Activated naive CD4-positive, alpha-beta T cell treated with anti-CD3 and anti-CD28 coated beads, Interleukin-2, amount 10 ng/mL, durations not matched to agents 7 days and 5 days (primary cell): ENCODE measurements at regions not wholly inside any gene's neighbourhood (a gene's known extent, or its start where the extent isn't known, plus 50 kb on each side); places are given as distances from the start of the nearest gene placed in this dataset.

Experiments used
- CTCF ChIA-PET: fragments of 350-600 bp; sonication (Branson Sonifier 250); formaldehyde crosslinking; loops from one replicate; lab custom pipeline; 2021; ENCODE audit warnings: antibody characterized with exemption; lab: Charles Lee
- DNase-seq: peaks from one replicate; pipeline ENCODE4 v3.0.0-alpha.2; 2020
- H3K27ac Mint-ChIP-seq: one replicate; pipeline ENCODE4 v1.8.0; 2021; ENCODE audit warnings: mild to moderate bottlenecking, moderate library complexity, mixed read lengths
- H3K27me3 Mint-ChIP-seq: one replicate; pipeline ENCODE4 v1.8.0; 2021; ENCODE audit warnings: mild to moderate bottlenecking, mixed read lengths
- H3K36me3 Mint-ChIP-seq: one replicate; pipeline ENCODE4 v1.8.0; 2021; ENCODE audit warnings: mixed read lengths
- H3K4me1 Mint-ChIP-seq: one replicate; pipeline ENCODE4 v1.8.0; 2021; ENCODE audit warnings: mixed read lengths
- H3K4me3 Mint-ChIP-seq: one replicate; pipeline ENCODE4 v1.8.0; 2021; ENCODE audit warnings: mild to moderate bottlenecking, moderate library complexity, mixed read lengths
- H3K9me3 Mint-ChIP-seq: one replicate; pipeline ENCODE4 v1.8.0; 2021; ENCODE audit warnings: mixed read lengths

DNA sequence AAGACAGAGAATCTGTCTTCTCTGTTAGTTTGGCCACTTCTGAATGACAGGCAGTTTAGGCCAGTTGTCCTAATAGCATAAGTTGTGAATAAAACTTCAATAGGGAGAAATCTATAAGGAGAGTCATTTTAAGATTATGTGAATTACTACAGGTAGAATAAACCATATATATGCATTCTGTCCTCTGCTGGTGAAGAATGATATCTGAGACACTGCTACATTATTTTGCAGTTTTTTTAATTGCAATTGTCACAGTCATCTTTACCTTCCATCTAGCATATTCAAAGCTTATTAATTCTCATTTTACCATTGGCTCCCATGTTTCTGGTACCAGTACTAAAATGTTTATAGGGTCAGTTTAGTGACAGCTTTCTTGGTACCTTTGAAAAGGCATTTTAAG, 519.6 kb upstream of the DEPDC1 start:
- no peak for DNase-seq
- Mint-ChIP-seq H3K27me3 (no peaks in the 10 kb centered on the region), H3K9me3 (peaks cover 7% of the 10 kb centered on the region), H3K27ac (no peak overlapping the region), H3K36me3 (no peaks in the 10 kb centered on the region), H3K4me3 (no peak overlapping the region), H3K4me1 (no peaks in the 10 kb centered on the region)
- CTCF ChIA-PET: no interaction called here

DNA sequence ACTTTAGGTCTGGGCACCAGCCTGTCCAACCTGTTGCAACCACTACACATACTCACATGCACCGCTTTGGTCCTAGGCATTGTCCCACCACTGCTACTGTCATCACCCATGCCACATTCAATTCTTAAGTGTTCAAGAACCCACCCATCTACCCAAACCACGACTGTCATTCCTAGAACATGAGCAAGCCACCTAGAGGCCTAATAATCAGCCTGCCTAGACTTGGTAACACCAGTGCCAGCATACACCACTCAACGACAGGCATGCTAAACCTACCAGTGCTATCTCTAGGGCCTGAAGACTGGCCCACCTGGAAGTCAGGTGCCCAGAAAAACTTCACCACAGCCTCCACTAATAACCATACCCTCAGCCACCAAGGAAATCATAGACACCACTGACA, 532.8 kb upstream of the DEPDC1 start:
- Mint-ChIP-seq H3K27ac (no peak overlapping the region), H3K4me3 (no peak overlapping the region), H3K36me3 (no peaks in the 10 kb centered on the region), H3K27me3 (no peaks in the 10 kb centered on the region), H3K4me1 (no peaks in the 10 kb centered on the region), H3K9me3 (peaks cover 20% of the 10 kb centered on the region)
- no peak for DNase-seq
- CTCF ChIA-PET: no interaction called here

DNA sequence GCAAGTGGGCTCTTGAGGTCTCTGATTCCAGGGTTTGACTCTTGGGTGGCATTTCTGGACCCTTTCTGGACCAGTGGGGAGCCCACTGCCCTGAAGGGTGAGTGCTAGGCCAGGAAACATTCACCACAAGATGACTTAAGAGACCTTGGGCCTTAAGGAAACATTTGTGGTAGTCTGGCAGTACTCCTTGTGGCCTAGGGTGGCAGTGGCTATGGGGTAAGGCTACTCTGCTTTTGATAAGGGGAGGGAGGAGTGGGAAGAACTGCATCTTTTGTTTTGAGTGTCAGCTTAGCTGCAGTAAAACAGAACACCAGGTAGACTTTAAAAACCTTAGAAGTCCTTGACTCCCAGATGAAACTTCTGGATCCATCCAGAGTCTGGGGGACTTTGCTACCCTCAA, 529.3 kb upstream of the LRRC7 start:
- CTCF ChIA-PET: no interaction called here
- H3K27me3 Mint-ChIP-seq: no peaks in the 10 kb centered on the region
- H3K27ac Mint-ChIP-seq: no peak overlapping the region
- DNase-seq: no peak
- no peaks in the 10 kb centered on the region for H3K4me1 Mint-ChIP-seq
- no peak overlapping the region for H3K4me3 Mint-ChIP-seq
- no peaks in the 10 kb centered on the region for H3K36me3 Mint-ChIP-seq
- peaks cover 28% of the 10 kb centered on the region for H3K9me3 Mint-ChIP-seq

DNA sequence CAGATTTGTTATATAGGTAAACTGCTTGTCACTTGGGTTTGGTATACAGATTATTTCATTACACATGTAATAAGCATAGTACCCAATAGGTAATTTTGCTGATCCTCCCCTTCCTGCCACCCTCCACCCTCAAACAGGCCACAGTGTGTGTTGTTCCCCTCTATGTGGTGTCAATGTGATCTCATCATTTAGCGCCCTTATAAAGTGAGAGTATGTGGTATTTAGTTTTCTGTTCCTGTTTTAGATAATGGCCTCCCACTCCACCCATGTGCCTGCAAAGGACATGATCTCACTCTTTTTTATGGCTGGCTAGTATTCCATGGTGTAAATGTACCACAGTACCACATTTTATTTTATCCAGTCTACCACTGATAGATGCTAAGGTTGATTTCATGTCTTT, 522.1 kb upstream of the LRRC7 start:
- CTCF ChIA-PET: no interaction called here
- no peaks in the 10 kb centered on the region for H3K36me3 Mint-ChIP-seq

DNA sequence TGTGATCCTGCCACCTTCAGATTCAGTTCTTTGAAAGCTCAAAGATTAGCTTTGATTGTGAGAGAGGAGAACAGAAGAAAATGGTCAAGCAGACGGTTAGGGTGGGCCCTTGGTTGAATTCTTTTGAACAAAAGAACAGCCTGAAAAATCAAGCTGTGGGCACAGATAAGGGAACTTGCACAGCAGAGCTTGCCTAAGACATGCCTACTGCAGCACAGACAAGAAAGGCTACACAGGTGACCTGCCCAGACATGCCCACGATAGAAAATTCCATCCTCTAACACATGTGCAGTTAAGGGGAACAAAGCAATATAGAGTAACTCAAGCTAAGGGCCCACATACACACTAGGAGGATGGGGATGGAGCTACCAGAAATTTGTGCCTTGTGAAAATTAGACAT, 512.5 kb upstream of the LRRC7 start:
- H3K36me3 Mint-ChIP-seq: no peaks in the 10 kb centered on the region
- H3K4me1 Mint-ChIP-seq: no peaks in the 10 kb centered on the region
- CTCF ChIA-PET: no interaction called here
- H3K27me3 Mint-ChIP-seq: no peaks in the 10 kb centered on the region
- no peak for DNase-seq
- H3K4me3 Mint-ChIP-seq: no peak overlapping the region
- no peaks in the 10 kb centered on the region for H3K9me3 Mint-ChIP-seq
- H3K27ac Mint-ChIP-seq: peak overlapping the region; percentile 2

More for the DNA sequence above, 522.1 kb upstream of the LRRC7 start:
- Mint-ChIP-seq H3K9me3 (peaks cover 4% of the 10 kb centered on the region), H3K4me3 (no peak overlapping the region), H3K27me3 (no peaks in the 10 kb centered on the region), H3K27ac (no peak overlapping the region), H3K4me1 (no peaks in the 10 kb centered on the region)
- DNase-seq: no peak

DNA sequence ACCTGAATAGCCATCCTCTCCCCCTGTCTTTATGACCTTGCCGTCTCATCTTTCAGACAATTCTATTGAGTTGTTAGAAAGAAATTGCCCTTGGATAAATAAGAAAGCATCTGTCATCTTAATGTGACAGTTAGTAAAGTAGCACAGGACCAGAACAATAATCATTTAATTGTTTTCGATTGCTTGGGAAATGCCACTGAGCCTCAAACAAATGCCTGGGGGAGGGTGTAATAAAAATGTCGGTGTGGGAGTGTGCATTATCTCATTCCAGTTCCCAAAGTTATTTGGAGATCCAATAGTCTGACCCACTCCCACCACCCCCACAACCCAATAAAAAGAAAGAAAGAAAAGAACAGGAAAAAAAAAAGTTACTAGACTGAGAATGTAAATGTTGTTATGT, 509.3 kb upstream of the LRRC7 start:
- no peaks in the 10 kb centered on the region for H3K9me3 Mint-ChIP-seq
- H3K27ac Mint-ChIP-seq: no peak overlapping the region
- H3K27me3 Mint-ChIP-seq: no peaks in the 10 kb centered on the region
- H3K36me3 Mint-ChIP-seq: no peaks in the 10 kb centered on the region
- no peak overlapping the region for H3K4me3 Mint-ChIP-seq
- CTCF ChIA-PET: no interaction called here
- no peak for DNase-seq
- H3K4me1 Mint-ChIP-seq: no peaks in the 10 kb centered on the region

DNA sequence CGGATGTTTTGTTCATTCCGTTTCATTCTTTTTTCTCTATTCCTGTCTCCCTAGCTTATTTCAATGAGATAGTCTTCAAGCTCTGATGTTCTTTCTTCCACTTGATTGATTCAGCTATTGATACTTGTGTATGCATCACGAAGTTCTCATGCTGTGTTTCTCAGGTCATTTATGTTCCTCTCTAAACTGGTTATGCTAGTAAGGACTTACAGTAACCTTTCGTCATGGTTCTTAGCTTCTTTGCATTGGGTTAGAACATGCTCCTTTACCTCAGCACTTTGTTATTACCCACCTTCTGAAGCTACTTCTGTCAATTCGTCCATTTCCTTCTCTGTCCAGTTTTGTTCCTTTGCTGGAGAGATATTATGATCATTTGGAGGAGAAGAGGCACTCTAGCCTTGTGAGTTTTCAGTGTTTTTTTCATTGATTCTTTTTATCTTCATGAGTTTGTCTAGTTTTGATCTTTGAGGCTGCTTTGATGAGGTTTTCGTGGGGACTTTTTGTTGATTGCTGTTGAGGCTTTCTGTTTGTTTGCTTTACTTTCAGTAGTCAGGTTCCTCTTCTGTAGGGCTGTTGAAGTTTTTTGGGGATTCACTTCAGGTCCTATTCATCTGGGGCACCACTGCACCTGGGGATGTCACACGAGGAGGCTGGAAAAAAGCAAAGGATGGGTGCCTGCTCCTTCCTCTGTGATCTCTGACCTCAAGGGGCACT, 496.9 kb upstream of the LRRC7 start:
- no peak overlapping the region for H3K4me3 Mint-ChIP-seq
- H3K27ac Mint-ChIP-seq: no peak overlapping the region
- peaks cover 15% of the 10 kb centered on the region for H3K9me3 Mint-ChIP-seq
- H3K36me3 Mint-ChIP-seq: no peaks in the 10 kb centered on the region
- no peaks in the 10 kb centered on the region for H3K27me3 Mint-ChIP-seq
- DNase-seq: no peak
- CTCF ChIA-PET: no interaction called here
- no peaks in the 10 kb centered on the region for H3K4me1 Mint-ChIP-seq

DNA sequence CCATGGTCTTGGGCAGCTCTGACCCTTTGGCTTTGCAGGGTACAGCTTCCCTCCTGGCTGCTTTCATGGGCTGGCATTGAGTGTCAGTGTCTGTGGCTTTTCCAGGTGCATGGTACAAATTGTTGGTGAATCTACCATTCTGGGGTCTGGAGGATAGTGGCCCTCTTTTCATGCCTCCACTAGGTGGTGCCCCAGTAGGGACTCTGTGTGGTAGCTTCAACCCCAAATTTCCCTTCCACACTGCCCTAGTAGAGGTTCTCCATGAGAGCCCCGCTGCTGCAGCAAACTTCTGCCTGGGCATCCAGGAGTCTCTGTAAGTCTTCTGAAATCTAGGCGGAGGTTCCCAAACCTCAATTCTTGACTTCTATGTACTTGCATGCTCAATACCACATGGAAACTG, 494.5 kb upstream of the LRRC7 start:
- Mint-ChIP-seq H3K4me3 (no peak overlapping the region), H3K27me3 (no peaks in the 10 kb centered on the region), H3K27ac (no peak overlapping the region), H3K9me3 (peaks cover 13% of the 10 kb centered on the region), H3K4me1 (no peaks in the 10 kb centered on the region), H3K36me3 (no peaks in the 10 kb centered on the region)
- DNase-seq: no peak
- CTCF ChIA-PET: no interaction called here

DNA sequence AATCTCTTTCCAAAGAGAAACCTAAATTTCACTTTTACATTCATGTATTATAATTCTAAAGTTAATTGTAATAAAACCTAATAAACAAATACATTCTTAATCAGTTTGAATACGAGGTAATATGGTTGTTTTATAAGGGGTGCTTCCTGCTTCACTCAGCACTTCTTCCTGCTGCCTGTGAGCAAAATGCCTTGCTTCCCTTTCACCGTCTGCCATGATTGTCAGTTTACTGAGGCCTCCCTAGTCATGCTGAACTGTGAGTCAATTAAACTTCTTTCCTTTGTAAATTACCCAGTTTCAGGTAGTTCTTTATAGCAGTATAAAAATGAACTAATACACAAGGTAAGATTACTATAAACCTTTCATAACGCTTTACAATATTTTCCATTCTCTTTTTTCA, 491.1 kb upstream of the LRRC7 start:
- Mint-ChIP-seq H3K36me3 (no peaks in the 10 kb centered on the region), H3K4me1 (no peaks in the 10 kb centered on the region), H3K9me3 (peaks cover 13% of the 10 kb centered on the region), H3K27me3 (no peaks in the 10 kb centered on the region), H3K27ac (no peak overlapping the region), H3K4me3 (no peak overlapping the region)
- CTCF ChIA-PET: no interaction called here
- DNase-seq: no peak

DNA sequence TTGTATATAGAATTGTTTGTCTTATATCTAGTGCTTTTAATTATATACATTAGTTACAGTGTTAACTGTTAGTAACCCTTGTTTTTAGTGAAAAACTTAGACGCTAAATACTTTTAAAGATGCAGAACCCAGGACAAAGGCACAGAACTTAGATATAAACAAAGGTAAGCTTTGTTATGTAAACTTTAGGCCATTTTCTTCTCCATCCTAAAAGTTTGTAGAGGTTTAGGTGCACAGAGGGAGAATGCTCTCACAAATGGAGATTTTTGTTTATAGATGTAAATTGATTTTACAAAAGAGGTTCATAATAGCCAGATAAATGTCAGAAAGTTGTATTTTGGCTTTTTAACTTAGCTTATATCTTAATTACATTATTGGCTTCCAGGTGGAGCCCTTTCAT, 490.5 kb upstream of the LRRC7 start:
- Mint-ChIP-seq H3K27ac (no peak overlapping the region), H3K9me3 (peaks cover 11% of the 10 kb centered on the region), H3K4me1 (no peaks in the 10 kb centered on the region), H3K27me3 (no peaks in the 10 kb centered on the region), H3K4me3 (no peak overlapping the region), H3K36me3 (no peaks in the 10 kb centered on the region)
- CTCF ChIA-PET: no interaction called here
- no peak for DNase-seq

DNA sequence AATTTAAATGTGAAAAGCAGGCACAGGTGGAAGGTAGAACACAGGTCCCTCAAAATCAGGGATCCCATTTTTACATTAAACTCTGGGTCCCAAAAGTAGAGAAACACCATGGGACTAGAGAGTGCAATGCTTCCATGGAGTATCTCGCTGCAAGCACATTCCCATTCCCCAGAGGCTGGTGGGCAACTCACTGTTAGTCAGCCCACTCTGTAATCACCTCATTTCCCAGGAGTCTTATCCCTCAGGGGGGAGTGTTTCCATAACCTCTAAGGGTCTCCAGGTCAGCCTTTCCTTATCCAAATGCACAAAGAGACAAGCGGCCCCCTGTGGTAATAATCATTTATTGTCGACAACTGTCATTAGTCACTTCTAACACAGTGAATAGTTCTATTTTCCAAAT, 490.1 kb upstream of the LRRC7 start:
- Mint-ChIP-seq H3K4me3 (no peak overlapping the region), H3K9me3 (peaks cover 8% of the 10 kb centered on the region), H3K27me3 (no peaks in the 10 kb centered on the region), H3K4me1 (no peaks in the 10 kb centered on the region), H3K27ac (no peak overlapping the region), H3K36me3 (no peaks in the 10 kb centered on the region)
- CTCF ChIA-PET: no interaction called here
- no peak for DNase-seq

DNA sequence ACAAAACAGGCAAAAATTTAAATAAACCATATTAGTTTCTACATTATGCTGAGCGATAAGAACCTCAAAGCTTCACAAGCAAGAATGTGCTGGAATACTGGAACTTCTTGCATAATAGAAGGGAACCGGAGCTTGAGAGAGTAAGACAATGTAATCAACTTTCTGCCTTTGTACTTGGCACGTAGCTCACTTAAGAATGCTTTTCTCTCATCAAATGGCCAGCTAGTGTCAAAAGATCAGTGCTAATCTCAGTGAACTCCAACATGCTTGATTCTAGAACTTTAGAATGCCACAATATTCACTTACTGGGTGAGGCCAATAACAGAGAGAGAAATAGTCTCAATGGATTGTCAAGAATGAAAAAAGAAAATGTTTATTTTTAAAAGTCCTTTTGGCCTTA, 486.1 kb upstream of the LRRC7 start:
- no peak overlapping the region for H3K27ac Mint-ChIP-seq
- H3K36me3 Mint-ChIP-seq: no peaks in the 10 kb centered on the region
- CTCF ChIA-PET: no interaction called here
- peaks cover 5% of the 10 kb centered on the region for H3K9me3 Mint-ChIP-seq
- no peak for DNase-seq
- H3K4me3 Mint-ChIP-seq: no peak overlapping the region
- no peaks in the 10 kb centered on the region for H3K4me1 Mint-ChIP-seq
- no peaks in the 10 kb centered on the region for H3K27me3 Mint-ChIP-seq

DNA sequence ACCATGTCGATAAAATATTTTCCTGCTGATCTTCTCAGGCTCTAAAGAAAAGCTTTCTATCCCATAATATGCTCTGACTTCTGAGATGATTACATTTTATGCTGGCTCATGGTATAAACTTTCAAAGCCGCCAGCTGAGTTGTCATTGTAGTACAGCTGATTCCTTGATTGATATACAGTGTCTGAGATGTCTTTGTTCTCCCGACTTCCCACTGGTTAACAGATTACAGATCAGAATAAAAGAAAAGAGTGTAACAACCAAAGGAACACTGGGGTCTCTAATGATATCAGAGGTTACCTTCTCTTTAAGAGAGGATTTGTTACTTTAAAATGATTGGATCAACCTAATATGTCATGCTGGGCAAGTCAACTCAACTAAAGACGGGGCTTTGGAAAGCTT, 485.4 kb upstream of the LRRC7 start:
- Mint-ChIP-seq H3K27ac (no peak overlapping the region), H3K9me3 (peaks cover 5% of the 10 kb centered on the region)
- CTCF ChIA-PET: no interaction called here

DNA sequence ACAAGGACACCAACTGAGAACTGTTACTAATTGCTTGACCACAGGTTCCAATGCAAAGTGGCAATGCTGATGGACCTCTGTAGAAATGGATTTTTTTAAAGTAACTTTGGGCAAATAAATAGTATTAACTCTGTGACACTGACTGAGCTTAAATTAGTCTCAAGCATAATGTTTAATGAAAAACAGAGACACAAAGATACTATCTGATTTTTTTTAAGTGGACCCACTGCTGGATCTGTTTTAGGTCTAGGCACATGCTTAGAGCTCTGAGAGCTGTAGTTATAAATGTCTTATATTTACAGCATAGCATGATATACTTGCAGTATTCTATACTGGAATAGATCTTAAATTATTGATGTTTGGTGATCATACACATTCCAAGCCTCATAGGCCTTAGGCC, 481.6 kb upstream of the LRRC7 start:
- H3K4me3 Mint-ChIP-seq: no peak overlapping the region
- no peak overlapping the region for H3K27ac Mint-ChIP-seq
- CTCF ChIA-PET: no interaction called here
- DNase-seq: no peak
- no peaks in the 10 kb centered on the region for H3K4me1 Mint-ChIP-seq
- H3K36me3 Mint-ChIP-seq: no peaks in the 10 kb centered on the region
- no peaks in the 10 kb centered on the region for H3K27me3 Mint-ChIP-seq
- peaks cover 3% of the 10 kb centered on the region for H3K9me3 Mint-ChIP-seq

More for the DNA sequence above, 485.4 kb upstream of the LRRC7 start:
- Mint-ChIP-seq H3K4me1 (no peaks in the 10 kb centered on the region), H3K36me3 (no peaks in the 10 kb centered on the region), H3K27me3 (no peaks in the 10 kb centered on the region), H3K4me3 (no peak overlapping the region)
- no peak for DNase-seq

DNA sequence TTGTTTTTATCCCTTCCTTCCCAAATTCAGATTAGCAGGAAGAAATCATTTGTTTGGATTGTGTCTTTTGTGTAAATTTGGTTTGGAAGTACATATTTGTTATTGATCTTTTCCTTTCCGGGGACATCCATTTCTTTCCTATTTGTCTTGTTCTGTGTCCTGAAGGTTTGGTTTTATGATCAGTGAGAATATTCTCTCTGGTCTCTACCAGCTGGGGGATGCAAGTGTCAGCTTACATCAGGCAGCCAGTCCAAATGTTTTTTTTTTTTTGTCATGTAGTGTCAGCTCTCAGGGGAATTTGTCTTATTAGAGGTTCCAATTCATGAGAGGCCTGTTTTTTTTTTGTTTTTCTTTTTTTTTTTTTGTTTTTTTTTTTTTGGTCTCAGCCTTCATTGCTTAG, 479.2 kb upstream of the LRRC7 start:
- no peaks in the 10 kb centered on the region for H3K4me1 Mint-ChIP-seq
- no peak overlapping the region for H3K27ac Mint-ChIP-seq
- no peaks in the 10 kb centered on the region for H3K36me3 Mint-ChIP-seq
- CTCF ChIA-PET: no interaction called here
- peaks cover 12% of the 10 kb centered on the region for H3K9me3 Mint-ChIP-seq
- no peak for DNase-seq
- no peak overlapping the region for H3K4me3 Mint-ChIP-seq
- H3K27me3 Mint-ChIP-seq: no peaks in the 10 kb centered on the region

DNA sequence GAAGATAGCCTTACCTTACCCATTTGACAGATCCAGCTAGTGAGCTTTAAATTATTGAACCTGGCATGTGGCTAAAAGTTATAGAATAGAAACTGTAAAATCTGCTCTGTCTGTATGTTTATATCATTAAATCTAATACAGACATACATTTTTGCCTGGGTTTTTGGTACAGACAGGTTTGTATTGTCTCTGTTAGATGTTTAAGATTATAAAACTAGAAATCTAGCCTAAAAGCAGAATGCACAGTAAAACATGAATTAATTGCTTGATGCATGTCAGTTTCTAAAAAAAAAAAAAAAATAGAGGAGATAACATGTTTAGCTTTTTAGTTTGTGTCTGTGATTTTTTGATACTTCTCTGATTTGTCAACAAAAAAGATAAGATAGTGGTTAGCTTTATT, 477.6 kb upstream of the LRRC7 start:
- CTCF ChIA-PET: interaction anchor here (0.7 kb wide), 1 partner anchor 933 kb away, joined by 6 read pairs; no protein-coding TSS in a partner anchor
- Mint-ChIP-seq H3K4me1 (no peaks in the 10 kb centered on the region), H3K27ac (no peak overlapping the region), H3K27me3 (no peaks in the 10 kb centered on the region), H3K9me3 (peaks cover 12% of the 10 kb centered on the region), H3K36me3 (no peaks in the 10 kb centered on the region), H3K4me3 (no peak overlapping the region)
- no peak for DNase-seq
